ENCODE measurements at regions not wholly inside any gene's neighbourhood (a gene's known extent, or its start where the extent isn't known, plus 50 kb on each side); places are given as distances from the start of the nearest gene placed in this dataset.
"Not testable (repeated sequence)": the region's sequence is repeated elsewhere in the genome, so short reads cannot be mapped to it uniquely, and the experiment has no call there.

- not testable (repeated sequence) for TF ChIP-seq CTCF (conservative IDR thresholded peaks at IDR 0.05); ZFX (IDR thresholded peaks at IDR 0.05)
These were observed 89.3 kb upstream of the CYLC2 start for GRCh38 chr9:102905795-102906194.

Data from C4-2B (cell line).